ENCODE measurements at regions not wholly inside any gene's neighbourhood (a gene's known extent, or its start where the extent isn't known, plus 50 kb on each side); places are given as distances from the start of the nearest gene placed in this dataset.

- H3K27me3 ChIP-seq, result no peaks in the 10 kb centered on the region
- intact Hi-C loops (cut with DNase I), result no loop called here
- DNase-seq, result no peak
- TF ChIP-seq POLR2A (IDR thresholded peaks at IDR 0.05), result no peak
- no peaks in the 10 kb centered on the region for H3K4me1 ChIP-seq
- no peaks in the 10 kb centered on the region for H3K36me3 ChIP-seq
- H3K9me3 ChIP-seq, result no peaks in the 10 kb centered on the region
- H3K4me3 ChIP-seq (replicated peaks in 1 of 3), result no peak overlapping the region
- 49 to 50% methylated on average over 2 of the region's 2 CpGs for WGBS, 2 donors
- H3K27ac ChIP-seq, result no peak overlapping the region
Observed at GRCh38 chr12:43113135-43113534, 438.9 kb downstream of the ADAMTS20 start.

DNA sequence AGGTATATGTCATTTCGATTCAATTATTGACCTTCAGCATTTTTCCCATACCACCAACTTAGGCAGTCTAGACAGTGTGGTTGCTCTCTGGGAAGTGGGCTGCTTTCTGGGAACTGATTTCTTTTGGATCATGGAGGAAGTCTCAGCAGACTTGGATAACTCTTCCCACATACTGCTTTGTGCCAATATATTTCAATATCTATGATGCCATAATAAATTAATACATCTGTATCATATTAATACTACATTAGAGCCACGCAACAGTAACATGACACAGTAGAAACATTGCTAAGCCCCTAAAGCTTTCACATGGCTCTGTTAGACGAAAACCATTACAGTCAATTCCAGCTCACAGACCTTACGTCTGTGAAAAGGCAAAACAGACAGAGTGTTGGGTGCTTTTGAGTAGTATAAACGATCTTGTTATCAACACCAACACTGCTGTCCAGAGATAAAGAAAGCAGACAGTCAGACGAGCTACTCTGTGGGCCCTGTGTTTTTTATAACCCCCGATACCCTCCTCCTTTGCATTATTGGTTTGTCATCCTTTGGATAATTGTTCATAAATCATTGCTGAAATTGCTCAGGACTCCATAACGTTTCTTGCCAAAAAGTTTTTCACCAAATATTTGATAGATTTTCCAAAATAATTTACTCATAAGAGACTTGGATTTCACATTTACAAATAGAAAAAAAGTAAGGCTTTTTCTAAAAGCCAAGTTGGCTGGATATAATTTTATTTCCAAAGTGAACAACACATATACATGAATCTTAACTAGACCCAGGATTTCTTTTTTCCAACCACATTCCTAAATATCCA is 439.7 kb downstream of the ADAMTS20 start:
- intact Hi-C loops (cut with DNase I), result no loop called here
- no peak overlapping the region for H3K4me3 ChIP-seq (replicated peaks in 1 of 3)
- H3K27me3 ChIP-seq, result no peaks in the 10 kb centered on the region
- H3K9me3 ChIP-seq, result no peaks in the 10 kb centered on the region
- 69% methylated on average over 8 of the region's 8 CpGs for WGBS, 2 donors
- H3K27ac ChIP-seq, result no peak overlapping the region
- no peaks in the 10 kb centered on the region for H3K36me3 ChIP-seq
- no peak for DNase-seq
- TF ChIP-seq, protein P1, sequence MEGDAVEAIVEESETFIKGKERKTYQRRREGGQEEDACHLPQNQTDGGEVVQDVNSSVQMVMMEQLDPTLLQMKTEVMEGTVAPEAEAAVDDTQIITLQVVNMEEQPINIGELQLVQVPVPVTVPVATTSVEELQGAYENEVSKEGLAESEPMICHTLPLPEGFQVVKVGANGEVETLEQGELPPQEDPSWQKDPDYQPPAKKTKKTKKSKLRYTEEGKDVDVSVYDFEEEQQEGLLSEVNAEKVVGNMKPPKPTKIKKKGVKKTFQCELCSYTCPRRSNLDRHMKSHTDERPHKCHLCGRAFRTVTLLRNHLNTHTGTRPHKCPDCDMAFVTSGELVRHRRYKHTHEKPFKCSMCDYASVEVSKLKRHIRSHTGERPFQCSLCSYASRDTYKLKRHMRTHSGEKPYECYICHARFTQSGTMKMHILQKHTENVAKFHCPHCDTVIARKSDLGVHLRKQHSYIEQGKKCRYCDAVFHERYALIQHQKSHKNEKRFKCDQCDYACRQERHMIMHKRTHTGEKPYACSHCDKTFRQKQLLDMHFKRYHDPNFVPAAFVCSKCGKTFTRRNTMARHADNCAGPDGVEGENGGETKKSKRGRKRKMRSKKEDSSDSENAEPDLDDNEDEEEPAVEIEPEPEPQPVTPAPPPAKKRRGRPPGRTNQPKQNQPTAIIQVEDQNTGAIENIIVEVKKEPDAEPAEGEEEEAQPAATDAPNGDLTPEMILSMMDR (IDR thresholded peaks at IDR 0.05), result no peak
- no peak for TF ChIP-seq POLR2A (IDR thresholded peaks at IDR 0.05)
- no peaks in the 10 kb centered on the region for H3K4me1 ChIP-seq

DNA sequence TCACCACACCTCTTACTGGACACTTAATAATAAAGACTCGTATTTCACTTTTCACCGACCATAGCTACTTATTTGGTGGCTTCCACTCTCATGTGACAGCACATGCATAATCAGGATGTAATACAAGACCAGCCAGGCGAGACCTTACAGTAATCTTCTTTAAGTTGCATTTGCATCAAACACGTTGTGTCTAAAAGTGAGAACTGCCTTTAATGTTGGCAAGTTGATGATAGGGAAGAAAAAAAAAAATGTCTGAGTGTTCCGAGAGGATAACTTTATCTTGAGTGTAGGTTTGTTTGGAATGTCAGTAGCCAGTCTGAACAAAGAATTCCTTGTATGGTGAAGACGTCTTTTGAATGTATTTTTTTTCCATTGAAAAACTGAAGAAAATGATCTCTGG is 440.4 kb downstream of the ADAMTS20 start:
- TF ChIP-seq, protein P1 (IDR thresholded peaks at IDR 0.05), result no peak
- TF ChIP-seq POLR2A (IDR thresholded peaks at IDR 0.05), result no peak
- intact Hi-C loops (cut with DNase I), result no loop called here
- no peak overlapping the region for H3K4me3 ChIP-seq (replicated peaks in 1 of 3)
- no peak for DNase-seq
- 41 to 48% methylated on average over 6 of the region's 6 CpGs for WGBS, 2 donors
- H3K27me3 ChIP-seq, result no peaks in the 10 kb centered on the region
- no peak overlapping the region for H3K27ac ChIP-seq
- no peaks in the 10 kb centered on the region for H3K9me3 ChIP-seq
- no peaks in the 10 kb centered on the region for H3K4me1 ChIP-seq
- no peaks in the 10 kb centered on the region for H3K36me3 ChIP-seq

GRCh38 chr12:43109631-43110345 is 442.2 kb downstream of the ADAMTS20 start:
- WGBS, 2 donors, result 79 to 84% methylated on average over 2 of the region's 2 CpGs

GRCh38 chr12:43108656-43109055 is 443.3 kb downstream of the ADAMTS20 start:
- H3K4me1 ChIP-seq, result no peaks in the 10 kb centered on the region
- DNase-seq, result no peak
- no peak overlapping the region for H3K27ac ChIP-seq
- H3K4me3 ChIP-seq (replicated peaks in 1 of 3), result no peak overlapping the region
- H3K27me3 ChIP-seq, result no peaks in the 10 kb centered on the region
- H3K36me3 ChIP-seq, result no peaks in the 10 kb centered on the region
- intact Hi-C loops (cut with DNase I), result no loop called here
- TF ChIP-seq, protein P1 (IDR thresholded peaks at IDR 0.05), result no peak
- TF ChIP-seq POLR2A (IDR thresholded peaks at IDR 0.05), result no peak
- H3K9me3 ChIP-seq, result no peaks in the 10 kb centered on the region
- WGBS, 2 donors, result 71% methylated on average over 3 of the region's 3 CpGs

More at GRCh38 chr12:43109631-43110345, 442.2 kb downstream of the ADAMTS20 start:
- TF ChIP-seq POLR2A (IDR thresholded peaks at IDR 0.05), result no peak
- TF ChIP-seq, protein P1 (IDR thresholded peaks at IDR 0.05), result no peak
- Histone ChIP-seq H3K9me3 (no peaks in the 10 kb centered on the region), H3K27ac (no peak overlapping the region), H3K36me3 (no peaks in the 10 kb centered on the region), H3K4me3 (replicated peaks in 1 of 3) (no peak overlapping the region), H3K27me3 (no peaks in the 10 kb centered on the region), H3K4me1 (no peaks in the 10 kb centered on the region)
- DNase-seq, result no peak
- intact Hi-C loops (cut with DNase I), result no loop called here
